Smooth muscle cell (in vitro differentiated cells): ENCODE measurements at regions not wholly inside any gene's neighbourhood (a gene's known extent, or its start where the extent isn't known, plus 50 kb on each side); places are given as distances from the start of the nearest gene placed in this dataset.

Experiments used
- DNase-seq: peaks from one replicate; lab custom pipeline; 2025; ENCODE audit not compliant: unreplicated experiment; lab: John Stamatoyannopoulos, UW
- H2AFZ ChIP-seq: fragments of 200-600 bp; sonication (generic); 2 replicates; pipeline ENCODE4 v1.6.0; 2016; ENCODE audit warnings: antibody characterized with exemption, low read depth, mild to moderate bottlenecking
- H3F3A ChIP-seq: fragments of 200-600 bp; sonication (generic); 2 replicates; pipeline ENCODE4 v1.6.0; 2017; ENCODE audit warnings: antibody characterized with exemption, low read depth
- H3K27ac ChIP-seq: fragments of 200-600 bp; sonication (generic); 2 replicates; pipeline ENCODE4 v1.5.1; 2016; ENCODE audit warnings: low read depth, mild to moderate bottlenecking
- H3K27me3 ChIP-seq: fragments of 200-600 bp; sonication (generic); 2 replicates; pipeline ENCODE4 v1.6.1; 2016; ENCODE audit warnings: low read depth, mild to moderate bottlenecking
- H3K36me3 ChIP-seq: fragments of 200-600 bp; sonication (generic); 2 replicates; pipeline ENCODE4 v1.5.1; 2016; ENCODE audit warnings: low read depth
- H3K4me1 ChIP-seq: fragments of 200-600 bp; sonication (generic); 2 replicates; pipeline ENCODE4 v1.5.1; 2016; ENCODE audit warnings: low read depth
- H3K4me2 ChIP-seq: fragments of 200-600 bp; sonication (generic); 2 replicates; pipeline ENCODE4 v1.6.0; 2016; ENCODE audit warnings: mild to moderate bottlenecking
- H3K4me3 ChIP-seq: fragments of 200-600 bp; sonication (generic); 2 replicates; pipeline ENCODE4 v1.5.1; 2016; ENCODE audit warnings: mild to moderate bottlenecking
- H3K79me2 ChIP-seq: fragments of 200-600 bp; sonication (generic); 2 replicates; pipeline ENCODE4 v1.6.0; 2016; ENCODE audit warnings: low read depth, mild to moderate bottlenecking
- H3K9ac ChIP-seq: fragments of 200-600 bp; sonication (generic); 2 replicates; pipeline ENCODE4 v1.6.0; 2016; ENCODE audit warnings: low read depth
- H3K9me3 ChIP-seq: fragments of 200-600 bp; sonication (generic); replicated peaks from 2 replicates; pipeline ENCODE4 v1.5.1; 2016; ENCODE audit warnings: low read depth
- H4K20me1 ChIP-seq: fragments of 200-600 bp; sonication (generic); 2 replicates; pipeline ENCODE4 v1.6.0; 2016; ENCODE audit warnings: low read depth
- WGBS: methylation state at CpG from one replicate; pipeline ENCODE4 v1.1.7; 2016; ENCODE audit warnings: low lambda C conversion rate; 5-methylcytosine and 5-hydroxymethylcytosine counted together
- TF ChIP-seq, protein P1 (sequence below): fragments of 200-600 bp; sonication (generic); IDR thresholded peaks from 2 replicates; pipeline ENCODE4 v1.5.1; 2017; ENCODE audit warnings: borderline replicate concordance, mild to moderate bottlenecking, antibody characterized with exemption; ENCODE audit not compliant: insufficient read depth, poor library complexity, severe bottlenecking

GRCh38 chr18:43663159-43663558 is 385.9 kb upstream of the SYT4 start:
- H3K4me2 ChIP-seq = peak overlapping the region; percentile 59
- H2AFZ ChIP-seq = no peak overlapping the region
- H3K27me3 ChIP-seq = no peaks in the 10 kb centered on the region
- H3F3A ChIP-seq = peaks cover 6% of the 10 kb centered on the region
- H3K4me1 ChIP-seq = peaks cover 16% of the 10 kb centered on the region
- H3K36me3 ChIP-seq = no peaks in the 10 kb centered on the region
- TF ChIP-seq, protein P1, sequence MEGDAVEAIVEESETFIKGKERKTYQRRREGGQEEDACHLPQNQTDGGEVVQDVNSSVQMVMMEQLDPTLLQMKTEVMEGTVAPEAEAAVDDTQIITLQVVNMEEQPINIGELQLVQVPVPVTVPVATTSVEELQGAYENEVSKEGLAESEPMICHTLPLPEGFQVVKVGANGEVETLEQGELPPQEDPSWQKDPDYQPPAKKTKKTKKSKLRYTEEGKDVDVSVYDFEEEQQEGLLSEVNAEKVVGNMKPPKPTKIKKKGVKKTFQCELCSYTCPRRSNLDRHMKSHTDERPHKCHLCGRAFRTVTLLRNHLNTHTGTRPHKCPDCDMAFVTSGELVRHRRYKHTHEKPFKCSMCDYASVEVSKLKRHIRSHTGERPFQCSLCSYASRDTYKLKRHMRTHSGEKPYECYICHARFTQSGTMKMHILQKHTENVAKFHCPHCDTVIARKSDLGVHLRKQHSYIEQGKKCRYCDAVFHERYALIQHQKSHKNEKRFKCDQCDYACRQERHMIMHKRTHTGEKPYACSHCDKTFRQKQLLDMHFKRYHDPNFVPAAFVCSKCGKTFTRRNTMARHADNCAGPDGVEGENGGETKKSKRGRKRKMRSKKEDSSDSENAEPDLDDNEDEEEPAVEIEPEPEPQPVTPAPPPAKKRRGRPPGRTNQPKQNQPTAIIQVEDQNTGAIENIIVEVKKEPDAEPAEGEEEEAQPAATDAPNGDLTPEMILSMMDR = no peak
- H3K9ac ChIP-seq = no peak overlapping the region
- no peaks in the 10 kb centered on the region for H3K79me2 ChIP-seq
- H3K4me3 ChIP-seq = no peak overlapping the region
- peak overlapping the region; percentile 94 for H3K27ac ChIP-seq
- H3K9me3 ChIP-seq = no peaks in the 10 kb centered on the region
- 100% methylated on average over 1 of the region's 1 CpG for WGBS
- no peaks in the 10 kb centered on the region for H4K20me1 ChIP-seq
- DNase-seq = no peak

GRCh38 chr18:43664487-43665008 is 387.3 kb upstream of the SYT4 start:
- Histone ChIP-seq H3K4me2 (peak overlapping the region; percentile 71), H3K79me2 (no peaks in the 10 kb centered on the region), H3K9me3 (no peaks in the 10 kb centered on the region), H4K20me1 (no peaks in the 10 kb centered on the region), H3K4me1 (peaks cover 16% of the 10 kb centered on the region), H3F3A (peaks cover 6% of the 10 kb centered on the region), H3K27me3 (no peaks in the 10 kb centered on the region), H3K27ac (peak overlapping the region; percentile 94), H3K4me3 (no peak overlapping the region), H2AFZ (peak overlapping the region; percentile 77), H3K9ac (peak overlapping the region; percentile 79), H3K36me3 (no peaks in the 10 kb centered on the region)
- 49% methylated on average over 3 of the region's 3 CpGs for WGBS
- no peak for DNase-seq
- TF ChIP-seq, protein P1 = no peak

GRCh38 chr18:43665105-43665788 is 388.0 kb upstream of the SYT4 start:
- TF ChIP-seq, protein P1 = no peak
- Histone ChIP-seq H3K27me3 (no peaks in the 10 kb centered on the region), H3F3A (peaks cover 6% of the 10 kb centered on the region), H2AFZ (peak overlapping the region; percentile 77), H3K4me2 (peak overlapping the region; percentile 71), H4K20me1 (no peaks in the 10 kb centered on the region), H3K79me2 (no peaks in the 10 kb centered on the region), H3K9me3 (no peaks in the 10 kb centered on the region), H3K4me3 (no peak overlapping the region), H3K9ac (peak overlapping the region; percentile 79), H3K27ac (peak overlapping the region; percentile 94), H3K36me3 (no peaks in the 10 kb centered on the region), H3K4me1 (peaks cover 16% of the 10 kb centered on the region)
- no peak for DNase-seq
- 37% methylated on average over 3 of the region's 3 CpGs for WGBS

DNA sequence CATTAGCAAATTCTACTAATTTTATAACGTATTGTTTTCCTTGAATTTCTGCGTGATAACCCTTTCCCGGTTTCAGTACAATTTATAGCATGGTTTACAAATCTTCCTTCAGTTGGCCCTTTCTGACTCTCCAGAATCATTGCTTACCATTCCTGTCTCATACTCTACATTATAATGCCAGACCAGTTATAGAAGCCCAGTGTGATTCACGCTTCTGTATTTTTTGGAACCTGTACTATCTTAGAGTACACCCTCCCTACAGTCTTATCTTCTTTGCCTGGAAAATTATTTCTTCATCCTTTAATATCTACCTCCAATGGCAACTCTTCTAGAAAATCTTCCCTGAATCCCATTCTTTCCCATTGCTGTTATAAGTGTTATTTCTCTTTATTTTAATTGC is 391.6 kb upstream of the SYT4 start:
- TF ChIP-seq, protein P1 = no peak
- no peak for DNase-seq
- Histone ChIP-seq H3K36me3 (no peaks in the 10 kb centered on the region), H3F3A (peaks cover 6% of the 10 kb centered on the region), H2AFZ (no peak overlapping the region), H3K27ac (no peak overlapping the region), H3K4me2 (no peak overlapping the region), H3K9ac (no peak overlapping the region), H3K4me3 (no peak overlapping the region), H3K4me1 (peaks cover 5% of the 10 kb centered on the region), H3K9me3 (no peaks in the 10 kb centered on the region), H3K79me2 (no peaks in the 10 kb centered on the region), H4K20me1 (no peaks in the 10 kb centered on the region), H3K27me3 (no peaks in the 10 kb centered on the region)
- WGBS = 98% methylated on average over 4 of the region's 4 CpGs
